ENCODE measurements at regions not wholly inside any gene's neighbourhood (a gene's known extent, or its start where the extent isn't known, plus 50 kb on each side); places are given as distances from the start of the nearest gene placed in this dataset.
A peak's percentile ranks its signal among the peaks of the same experiment; 100 is the strongest.

DNA sequence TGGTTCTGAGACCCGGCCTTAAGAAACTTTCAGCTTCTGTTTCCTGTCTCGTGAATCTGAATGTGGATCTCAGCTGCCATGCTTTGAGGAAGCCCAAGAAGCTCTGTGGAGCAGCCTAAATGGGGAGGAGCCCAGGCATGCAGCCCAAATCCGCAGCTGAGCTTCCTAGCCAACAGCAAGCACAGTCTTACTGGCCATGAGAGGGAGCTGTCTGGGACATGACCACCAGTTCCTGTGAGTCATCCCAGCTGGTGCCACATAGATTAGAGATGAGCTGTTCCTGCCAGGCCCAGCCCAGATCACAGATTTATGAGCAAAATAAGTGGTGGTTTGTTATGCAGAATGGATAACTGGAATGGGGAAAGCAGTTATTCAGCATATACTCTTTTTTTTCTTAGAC, 224.4 kb upstream of the APCDD1 start:
- DNase-seq (ENCODE audit: low read depth), result peak; percentile 23
- TF ChIP-seq, protein P1, sequence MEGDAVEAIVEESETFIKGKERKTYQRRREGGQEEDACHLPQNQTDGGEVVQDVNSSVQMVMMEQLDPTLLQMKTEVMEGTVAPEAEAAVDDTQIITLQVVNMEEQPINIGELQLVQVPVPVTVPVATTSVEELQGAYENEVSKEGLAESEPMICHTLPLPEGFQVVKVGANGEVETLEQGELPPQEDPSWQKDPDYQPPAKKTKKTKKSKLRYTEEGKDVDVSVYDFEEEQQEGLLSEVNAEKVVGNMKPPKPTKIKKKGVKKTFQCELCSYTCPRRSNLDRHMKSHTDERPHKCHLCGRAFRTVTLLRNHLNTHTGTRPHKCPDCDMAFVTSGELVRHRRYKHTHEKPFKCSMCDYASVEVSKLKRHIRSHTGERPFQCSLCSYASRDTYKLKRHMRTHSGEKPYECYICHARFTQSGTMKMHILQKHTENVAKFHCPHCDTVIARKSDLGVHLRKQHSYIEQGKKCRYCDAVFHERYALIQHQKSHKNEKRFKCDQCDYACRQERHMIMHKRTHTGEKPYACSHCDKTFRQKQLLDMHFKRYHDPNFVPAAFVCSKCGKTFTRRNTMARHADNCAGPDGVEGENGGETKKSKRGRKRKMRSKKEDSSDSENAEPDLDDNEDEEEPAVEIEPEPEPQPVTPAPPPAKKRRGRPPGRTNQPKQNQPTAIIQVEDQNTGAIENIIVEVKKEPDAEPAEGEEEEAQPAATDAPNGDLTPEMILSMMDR (IDR thresholded peaks at IDR 0.05; ENCODE audit: insufficient read depth, low read depth, low read length, missing control alignments), result no peak
- H3K4me3 ChIP-seq (ENCODE audit: low read depth, low read length), result no peak overlapping the region

DNA sequence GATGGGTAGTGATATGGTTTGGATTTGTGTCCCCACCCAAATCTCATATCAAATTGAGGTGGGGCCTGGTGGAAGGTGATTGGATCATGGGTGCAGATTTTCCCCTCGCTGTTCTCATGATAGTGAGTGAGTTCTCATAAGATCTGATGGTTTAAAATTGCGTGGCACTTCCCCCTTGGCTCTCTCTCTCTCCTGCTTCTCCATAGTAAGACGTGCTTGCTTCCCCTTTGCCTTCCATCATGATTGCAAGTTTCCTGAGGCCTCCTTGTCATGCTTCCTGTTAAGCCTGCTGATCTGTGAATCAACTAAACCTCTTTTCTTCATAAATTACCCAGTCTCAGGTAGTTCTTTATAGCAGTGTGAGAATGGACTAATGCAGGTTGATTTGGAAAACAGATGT, 223.2 kb upstream of the APCDD1 start:
- no peak overlapping the region for H3K4me3 ChIP-seq (ENCODE audit: low read depth, low read length)
- DNase-seq (ENCODE audit: low read depth), result no peak
- TF ChIP-seq, protein P1 (IDR thresholded peaks at IDR 0.05; ENCODE audit: insufficient read depth, low read depth, low read length, missing control alignments), result no peak

DNA sequence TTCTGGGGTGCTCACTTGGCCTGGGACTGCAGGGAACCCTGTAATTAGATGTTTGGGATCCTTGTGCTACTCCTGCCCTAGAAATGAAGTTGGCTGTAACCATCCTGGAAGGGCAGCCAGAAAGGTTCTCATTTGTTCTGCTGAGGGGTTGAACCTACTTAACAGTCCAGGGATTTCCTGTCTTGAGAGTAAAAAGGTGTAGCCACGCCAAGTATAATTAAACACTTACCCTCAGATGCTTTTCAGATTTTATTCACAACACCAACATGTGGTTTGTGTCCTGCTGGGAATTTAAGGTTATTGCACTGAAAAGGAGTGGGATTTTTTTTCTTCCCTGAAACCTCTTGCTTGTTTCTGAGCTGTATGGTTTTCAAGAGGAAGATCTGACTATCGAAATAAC, 222.4 kb upstream of the APCDD1 start:
- TF ChIP-seq, protein P1 (IDR thresholded peaks at IDR 0.05; ENCODE audit: insufficient read depth, low read depth, low read length, missing control alignments), result no peak
- no peak for DNase-seq (ENCODE audit: low read depth)
- H3K4me3 ChIP-seq (ENCODE audit: low read depth, low read length), result no peak overlapping the region

DNA sequence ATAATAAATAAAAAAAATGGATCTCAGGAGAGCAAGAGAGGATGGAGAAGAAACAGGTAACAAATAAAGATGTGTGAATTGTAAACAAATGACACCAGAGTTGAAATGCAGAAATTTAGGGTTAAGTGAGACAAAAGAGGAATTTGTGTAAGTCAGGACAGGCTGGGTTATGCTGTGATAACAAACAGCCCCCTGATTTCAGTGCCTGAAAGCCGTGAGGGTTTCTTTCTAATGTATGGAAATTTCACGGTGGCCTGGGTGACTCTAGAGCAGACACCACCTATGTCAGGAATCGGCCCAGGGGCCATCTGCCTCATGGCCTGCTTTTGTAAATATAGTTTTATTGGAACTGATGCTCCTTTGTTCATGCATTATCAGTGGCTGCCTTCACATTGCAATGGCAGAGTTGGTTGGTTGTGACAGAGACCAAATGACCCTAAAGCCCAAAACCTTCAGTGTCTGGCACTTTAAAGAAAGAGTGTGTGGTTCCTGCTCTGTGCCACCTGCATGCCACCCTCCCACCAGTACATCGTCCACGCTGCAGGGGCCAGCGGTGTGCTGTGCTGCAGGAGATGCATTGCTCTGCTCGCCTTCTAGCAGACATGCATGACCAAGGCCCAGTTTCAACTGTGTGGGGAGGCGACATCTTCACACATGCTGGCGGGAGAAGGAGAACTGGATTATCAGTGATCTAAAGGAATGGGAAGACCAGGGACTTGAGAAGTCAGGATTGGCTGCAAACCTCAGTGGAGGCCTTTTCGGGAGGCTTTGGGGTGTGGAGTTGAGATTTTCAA, 221.2 kb upstream of the APCDD1 start:
- no peak overlapping the region for H3K4me3 ChIP-seq (ENCODE audit: low read depth, low read length)
- TF ChIP-seq, protein P1 (IDR thresholded peaks at IDR 0.05; ENCODE audit: insufficient read depth, low read depth, low read length, missing control alignments), result no peak
- DNase-seq (ENCODE audit: low read depth), result no peak

DNA sequence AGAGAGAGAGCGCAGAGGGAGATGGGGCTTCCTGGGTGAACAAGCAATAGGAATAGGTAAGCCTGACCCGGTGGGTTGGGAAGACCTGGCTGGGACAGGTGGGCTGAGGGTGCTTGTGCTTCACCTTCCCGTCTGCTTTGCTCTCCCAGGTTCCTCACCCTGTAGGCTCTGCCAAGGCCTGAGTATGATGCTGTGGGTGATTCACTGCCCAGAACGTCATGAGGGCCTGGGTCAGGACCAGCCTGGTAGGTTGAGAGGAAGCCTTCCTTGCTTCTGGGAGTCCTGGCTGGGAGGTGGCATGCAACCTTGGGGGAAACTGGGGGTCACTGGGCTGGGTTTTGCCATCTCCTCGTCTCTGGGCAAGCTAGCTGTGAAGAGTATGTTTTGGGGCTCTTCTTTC, 220.2 kb upstream of the APCDD1 start:
- TF ChIP-seq, protein P1 (IDR thresholded peaks at IDR 0.05; ENCODE audit: insufficient read depth, low read depth, low read length, missing control alignments), result no peak
- no peak for DNase-seq (ENCODE audit: low read depth)
- no peak overlapping the region for H3K4me3 ChIP-seq (ENCODE audit: low read depth, low read length)

DNA sequence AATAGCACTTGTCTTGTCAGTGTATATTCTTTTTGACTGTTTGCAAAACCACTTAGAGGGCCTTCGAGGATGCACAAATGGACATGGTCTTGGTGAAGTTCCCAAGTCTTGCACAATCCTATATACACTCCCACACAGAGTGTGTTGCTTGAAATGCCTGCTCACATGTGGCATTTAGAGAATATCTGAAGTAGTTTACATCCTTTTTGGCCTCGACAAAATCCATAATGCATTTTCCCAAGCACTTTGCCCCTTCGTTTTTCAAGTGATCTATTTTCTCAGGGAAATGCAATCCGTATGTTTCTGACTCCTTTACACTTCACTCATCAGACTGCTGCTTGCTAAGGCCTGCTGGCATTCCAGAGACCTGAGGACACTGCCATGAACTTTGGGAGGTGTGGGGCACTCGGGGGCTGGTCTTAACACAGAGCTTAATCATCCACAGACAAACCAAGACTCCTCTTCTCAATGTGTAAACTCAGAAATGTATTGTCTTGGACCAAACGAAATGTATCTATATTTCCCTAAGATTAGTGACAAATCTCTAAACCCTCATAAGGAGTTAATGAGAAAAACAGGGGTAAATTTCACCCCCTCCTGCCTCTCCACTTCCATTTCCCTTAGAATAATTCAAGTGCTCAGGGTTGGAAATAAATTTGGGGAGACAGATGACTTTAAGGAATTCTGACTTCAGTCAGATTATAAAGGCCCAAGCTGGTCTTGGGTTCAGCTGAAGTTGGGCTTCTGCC, 219.3 kb upstream of the APCDD1 start:
- no peak for DNase-seq (ENCODE audit: low read depth)
- TF ChIP-seq, protein P1 (IDR thresholded peaks at IDR 0.05; ENCODE audit: insufficient read depth, low read depth, low read length, missing control alignments), result no peak

More for the DNA sequence above, 219.3 kb upstream of the APCDD1 start:
- H3K4me3 ChIP-seq (ENCODE audit: low read depth, low read length), result no peak overlapping the region
